ENCODE measurements at regions not wholly inside any gene's neighbourhood (a gene's known extent, or its start where the extent isn't known, plus 50 kb on each side); places are given as distances from the start of the nearest gene placed in this dataset.

- TF ChIP-seq CTCF (IDR thresholded peaks at IDR 0.05; ENCODE audit: insufficient read depth, missing control alignments): no peak
- DNase-seq (ENCODE audit: insufficient read length, low spot score): no peak
- no peak for FAIRE-seq
These were observed 57.5 kb upstream of the FREM1 start for GRCh38 chr9:14967450-14968321.

- no peak for DNase-seq (ENCODE audit: insufficient read length, low spot score)
- no peak for TF ChIP-seq CTCF (IDR thresholded peaks at IDR 0.05; ENCODE audit: insufficient read depth, missing control alignments)
- FAIRE-seq: no peak
These were observed 52.1 kb upstream of the FREM1 start for GRCh38 chr9:14962193-14962882.

GRCh38 chr9:14961372-14962068 lies 51.3 kb upstream of the FREM1 start:
- DNase-seq (ENCODE audit: insufficient read length, low spot score): no peak
- TF ChIP-seq CTCF (IDR thresholded peaks at IDR 0.05; ENCODE audit: insufficient read depth, missing control alignments): no peak
- no peak for FAIRE-seq

- no peak for FAIRE-seq
- TF ChIP-seq CTCF (IDR thresholded peaks at IDR 0.05; ENCODE audit: insufficient read depth, missing control alignments): no peak
- DNase-seq (ENCODE audit: insufficient read length, low spot score): no peak
These were observed 50.7 kb upstream of the FREM1 start for GRCh38 chr9:14960881-14961280.

All from D721Med (cell line).